ENCODE measurements at regions not wholly inside any gene's neighbourhood (a gene's known extent, or its start where the extent isn't known, plus 50 kb on each side); places are given as distances from the start of the nearest gene placed in this dataset.

GRCh38 chr12:84738481-84738972, 174.1 kb downstream of the SLC6A15 start:
- Histone ChIP-seq H3K9me3 (no peaks in the 10 kb centered on the region), H3K27me3 (no peaks in the 10 kb centered on the region), H3K36me3 (no peaks in the 10 kb centered on the region), H3K4me3 (no peak overlapping the region), H3K4me1 (no peaks in the 10 kb centered on the region), H3K27ac (no peak overlapping the region)
- DNase-seq, result no peak
- TF ChIP-seq EP300 (IDR thresholded peaks at IDR 0.05), result no peak
- TF ChIP-seq POLR2A (IDR thresholded peaks at IDR 0.05), result no peak
- TF ChIP-seq, protein P1, sequence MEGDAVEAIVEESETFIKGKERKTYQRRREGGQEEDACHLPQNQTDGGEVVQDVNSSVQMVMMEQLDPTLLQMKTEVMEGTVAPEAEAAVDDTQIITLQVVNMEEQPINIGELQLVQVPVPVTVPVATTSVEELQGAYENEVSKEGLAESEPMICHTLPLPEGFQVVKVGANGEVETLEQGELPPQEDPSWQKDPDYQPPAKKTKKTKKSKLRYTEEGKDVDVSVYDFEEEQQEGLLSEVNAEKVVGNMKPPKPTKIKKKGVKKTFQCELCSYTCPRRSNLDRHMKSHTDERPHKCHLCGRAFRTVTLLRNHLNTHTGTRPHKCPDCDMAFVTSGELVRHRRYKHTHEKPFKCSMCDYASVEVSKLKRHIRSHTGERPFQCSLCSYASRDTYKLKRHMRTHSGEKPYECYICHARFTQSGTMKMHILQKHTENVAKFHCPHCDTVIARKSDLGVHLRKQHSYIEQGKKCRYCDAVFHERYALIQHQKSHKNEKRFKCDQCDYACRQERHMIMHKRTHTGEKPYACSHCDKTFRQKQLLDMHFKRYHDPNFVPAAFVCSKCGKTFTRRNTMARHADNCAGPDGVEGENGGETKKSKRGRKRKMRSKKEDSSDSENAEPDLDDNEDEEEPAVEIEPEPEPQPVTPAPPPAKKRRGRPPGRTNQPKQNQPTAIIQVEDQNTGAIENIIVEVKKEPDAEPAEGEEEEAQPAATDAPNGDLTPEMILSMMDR (IDR thresholded peaks at IDR 0.05), result no peak
- no peak for TF ChIP-seq POLR2AphosphoS5 (IDR thresholded peaks at IDR 0.05)
- intact Hi-C loops (cut with DNase I), result no loop called here
- WGBS, 2 donors, result 77 to 88% methylated on average over 2 of the region's 2 CpGs

DNA sequence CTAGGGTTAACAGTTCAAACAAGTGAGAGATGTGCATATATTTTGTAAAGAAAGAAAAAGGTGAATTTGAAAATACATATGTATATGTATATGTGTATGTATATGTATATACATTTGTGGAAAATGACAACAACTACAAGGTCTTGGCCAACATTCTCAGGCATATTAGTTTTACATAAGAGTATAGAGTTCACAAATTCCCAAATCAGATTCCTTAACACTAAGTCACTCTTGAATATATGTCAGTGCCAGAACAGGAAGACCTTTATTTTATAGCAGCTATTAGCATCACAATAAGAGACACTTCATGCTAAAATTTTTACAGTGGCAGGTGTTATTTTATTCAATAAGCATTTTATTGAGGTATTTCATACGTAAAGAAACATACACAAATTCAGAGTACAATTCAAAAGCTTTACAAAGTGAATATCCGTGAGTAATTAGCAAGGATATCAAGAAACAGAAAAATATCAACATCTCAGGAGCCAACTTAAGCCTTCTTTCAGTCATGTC, 179.7 kb downstream of the SLC6A15 start:
- intact Hi-C loops (cut with DNase I), result no loop called here
- 48 to 73% methylated on average over 2 of the region's 2 CpGs for WGBS, 2 donors
- no peaks in the 10 kb centered on the region for H3K4me1 ChIP-seq
- no peaks in the 10 kb centered on the region for H3K36me3 ChIP-seq
- H3K27ac ChIP-seq, result no peak overlapping the region
- no peaks in the 10 kb centered on the region for H3K27me3 ChIP-seq
- H3K9me3 ChIP-seq, result no peaks in the 10 kb centered on the region
- no peak for TF ChIP-seq POLR2AphosphoS5 (IDR thresholded peaks at IDR 0.05)
- H3K4me3 ChIP-seq, result no peak overlapping the region
- no peak for DNase-seq

GRCh38 chr12:84730561-84731162, 181.9 kb downstream of the SLC6A15 start:
- 59 to 61% methylated on average over 3 of the region's 3 CpGs for WGBS, 2 donors
- no peak overlapping the region for H3K27ac ChIP-seq

DNA sequence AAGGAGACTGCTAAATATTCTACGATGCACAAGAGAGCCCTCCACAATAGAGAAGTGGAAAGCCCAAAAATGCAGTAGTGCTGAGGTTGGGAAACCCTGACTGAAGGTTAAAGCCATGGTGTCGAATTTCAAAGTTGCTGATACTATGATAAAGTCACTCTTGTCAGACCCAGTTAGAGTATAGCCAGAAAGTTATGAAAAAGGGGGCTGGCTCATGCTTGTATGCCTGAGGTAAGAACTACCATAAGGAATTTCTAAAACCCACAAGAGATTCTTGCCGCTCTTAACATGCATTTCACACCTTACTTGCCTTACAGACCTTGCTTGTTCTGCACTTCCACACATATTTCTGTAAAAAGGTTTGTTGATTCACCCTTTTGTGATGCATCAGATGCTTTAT, 184.6 kb downstream of the SLC6A15 start:
- no peaks in the 10 kb centered on the region for H3K9me3 ChIP-seq
- no peaks in the 10 kb centered on the region for H3K36me3 ChIP-seq
- DNase-seq, result no peak
- 37 to 52% methylated on average over 3 of the region's 3 CpGs for WGBS, 2 donors
- H3K27ac ChIP-seq, result no peak overlapping the region
- H3K4me1 ChIP-seq, result no peaks in the 10 kb centered on the region
- intact Hi-C loops (cut with DNase I), result no loop called here
- no peak overlapping the region for H3K4me3 ChIP-seq
- H3K27me3 ChIP-seq, result no peaks in the 10 kb centered on the region
- TF ChIP-seq, protein P1 (IDR thresholded peaks at IDR 0.05), result no peak
- TF ChIP-seq EP300 (IDR thresholded peaks at IDR 0.05) (no peak), POLR2AphosphoS5 (IDR thresholded peaks at IDR 0.05) (no peak), POLR2A (IDR thresholded peaks at IDR 0.05) (no peak)

More at GRCh38 chr12:84730561-84731162, 181.9 kb downstream of the SLC6A15 start:
- Histone ChIP-seq H3K27me3 (no peaks in the 10 kb centered on the region), H3K4me1 (no peaks in the 10 kb centered on the region), H3K4me3 (no peak overlapping the region), H3K9me3 (no peaks in the 10 kb centered on the region), H3K36me3 (no peaks in the 10 kb centered on the region)
- TF ChIP-seq, protein P1 (IDR thresholded peaks at IDR 0.05), result no peak
- no peak for TF ChIP-seq POLR2AphosphoS5 (IDR thresholded peaks at IDR 0.05)
- no peak for TF ChIP-seq EP300 (IDR thresholded peaks at IDR 0.05)
- TF ChIP-seq POLR2A (IDR thresholded peaks at IDR 0.05), result no peak
- intact Hi-C loops (cut with DNase I), result no loop called here
- no peak for DNase-seq

GRCh38 chr12:84726780-84727179, 185.8 kb downstream of the SLC6A15 start:
- Histone ChIP-seq H3K36me3 (no peaks in the 10 kb centered on the region), H3K4me3 (no peak overlapping the region), H3K9me3 (no peaks in the 10 kb centered on the region), H3K27ac (no peak overlapping the region), H3K27me3 (no peaks in the 10 kb centered on the region), H3K4me1 (no peaks in the 10 kb centered on the region)
- intact Hi-C loops (cut with DNase I), result no loop called here
- 49 to 72% methylated on average over 2 of the region's 2 CpGs for WGBS, 2 donors
- no peak for DNase-seq
- no peak for TF ChIP-seq POLR2A (IDR thresholded peaks at IDR 0.05)
- no peak for TF ChIP-seq EP300 (IDR thresholded peaks at IDR 0.05)
- no peak for TF ChIP-seq POLR2AphosphoS5 (IDR thresholded peaks at IDR 0.05)
- TF ChIP-seq, protein P1 (IDR thresholded peaks at IDR 0.05), result no peak

Data from sigmoid colon (tissue), 6 donors.